H1 (cell line): ENCODE measurements at regions not wholly inside any gene's neighbourhood (a gene's known extent, or its start where the extent isn't known, plus 50 kb on each side); places are given as distances from the start of the nearest gene placed in this dataset.

Source experiments
- CREB1 ChIP-seq: IDR thresholded peaks from 2 replicates; pipeline ENCODE4 v1.6.1; 2012; ENCODE audit warnings: inconsistent platforms
- GABPA ChIP-seq: IDR thresholded peaks from 2 replicates; pipeline ENCODE4 v1.6.1; 2011; ENCODE audit warnings: mild to moderate bottlenecking, low read length, moderate library complexity, borderline replicate concordance; ENCODE audit not compliant: insufficient read depth
- HDAC6 ChIP-seq: IDR thresholded peaks from one replicate; pipeline ENCODE4 v1.7.1; 2012; ENCODE audit warnings: low read depth, mild to moderate bottlenecking, inconsistent platforms, low read length, moderate library complexity
- KDM5A ChIP-seq: fragments of 200-600 bp; IDR thresholded peaks from 2 replicates; pipeline ENCODE4 v1.7.1; 2012; ENCODE audit warnings: mild to moderate bottlenecking, low read length, inconsistent platforms, mixed read lengths
- MAFK ChIP-seq: IDR thresholded peaks from 2 replicates; pipeline ENCODE4 v1.6.1; 2012; ENCODE audit warnings: low read depth, mild to moderate bottlenecking, improper control_type of control experiment, low read length
- NRF1 ChIP-seq: IDR thresholded peaks from 2 replicates; pipeline ENCODE4 v1.6.1; 2011; ENCODE audit warnings: mild to moderate bottlenecking, low read depth, low read length, improper control_type of control experiment
- POLR2A ChIP-seq, 2 experiments: IDR thresholded peaks; 1 replicate in 1 of 2; 2 replicates in 1 of 2; pipeline ENCODE4 v1.6.1; 2011; ENCODE audit warnings: low read depth in 2 of 2, low read length in 2 of 2, mild to moderate bottlenecking in 2 of 2; ENCODE audit errors: control extremely low read depth in 1 of 2
- SAP30 ChIP-seq: fragments of 300-600 bp; sonication (generic); IDR thresholded peaks from 2 replicates; pipeline ENCODE4 v1.7.1; 2012; ENCODE audit warnings: low read length, moderate library complexity, mild to moderate bottlenecking, inconsistent platforms; ENCODE audit not compliant: insufficient read depth, insufficient replicate concordance
- SIX5 ChIP-seq: IDR thresholded peaks from 2 replicates; pipeline ENCODE4 v1.6.1; 2011; ENCODE audit warnings: mild to moderate bottlenecking, low read depth, low read length
- TAF1 ChIP-seq: IDR thresholded peaks from 2 replicates; pipeline ENCODE4 v1.6.1; 2011; ENCODE audit warnings: mild to moderate bottlenecking, low read depth, low read length
- YY1 ChIP-seq: IDR thresholded peaks from 2 replicates; pipeline ENCODE4 v1.6.1; 2011; ENCODE audit warnings: low read depth, mild to moderate bottlenecking, low read length

GRCh38 chr12:124455336-124455735 lies 112.1 kb downstream of the NCOR2 start (continued):
- no peak for TF ChIP-seq HDAC6
- TF ChIP-seq MAFK, result no peak
- TF ChIP-seq YY1, result no peak
- TF ChIP-seq TAF1, result no peak
- no peak for TF ChIP-seq NRF1
- no peak for TF ChIP-seq SAP30
- no peak for TF ChIP-seq CREB1
- no peak for TF ChIP-seq GABPA
- TF ChIP-seq SIX5, result no peak
- no peak for TF ChIP-seq KDM5A
- no peak for TF ChIP-seq POLR2A (IDR thresholded peaks at IDR 0.05; ENCODE audit: control extremely low read depth in 1 of 2, low read depth in 2 of 2, low read length in 2 of 2)
- TF ChIP-seq, all 59 proteins: peak for 0
